Prostate gland (tissue), 2 donors: ENCODE measurements at regions not wholly inside any gene's neighbourhood (a gene's known extent, or its start where the extent isn't known, plus 50 kb on each side); places are given as distances from the start of the nearest gene placed in this dataset.

Source experiments
- CTCF ChIP-seq, 4 experiments: fragments of 200-600 bp in 2 of 4; fragments of 450-650 bp in 2 of 4; sonication (generic) in 2 of 4; IDR thresholded peaks; 1 replicate in 3 of 4; 2 replicates in 1 of 4; pipeline ENCODE4 v1.5.1; 2016 to 2019; ENCODE audit warnings: antibody characterized with exemption in 4 of 4, mild to moderate bottlenecking in 2 of 4, moderate library complexity in 2 of 4
- POLR2A ChIP-seq: fragments of 450-650 bp; IDR thresholded peaks from one replicate; pipeline ENCODE4 v1.6.1; 2016; ENCODE audit warnings: antibody characterized with exemption, mild to moderate bottlenecking
- POLR2AphosphoS5 ChIP-seq: sonication (generic); formaldehyde crosslinking; IDR thresholded peaks from one replicate; pipeline ENCODE4 v1.6.1; 2017; ENCODE audit warnings: antibody characterized with exemption

GRCh38 chr5:61689153-61689846 is 357.2 kb downstream of the ZSWIM6 start:
- TF ChIP-seq CTCF (IDR thresholded peaks at IDR 0.05) (no peak), POLR2A (no peak), POLR2AphosphoS5 (no peak)
